Natural killer cell (primary cell): ENCODE measurements at regions not wholly inside any gene's neighbourhood (a gene's known extent, or its start where the extent isn't known, plus 50 kb on each side); places are given as distances from the start of the nearest gene placed in this dataset.

ENCODE experiments used
- ATAC-seq, 3 donors: fragments of 150-1000 bp in 2 of 3; fragments of 200-7000 bp in 1 of 3; cut with Tn5 transposase; 1 replicate in 1 of 3; 2 replicates in 2 of 3; pipeline ENCODE4 v1.10.0; 2021; ENCODE audit warnings: mild to moderate bottlenecking in 2 of 3, moderate library complexity in 2 of 3
- DNase-seq, 2 donors: peaks; one replicate each; pipeline versions ENCODE4 v3.0.0 to v3.0.0-alpha.2; 2013 to 2021; ENCODE audit warnings: mixed read lengths in 1 of 2
- H3K27ac ChIP-seq: one replicate; pipeline ENCODE4 v1.5.1; 2013; ENCODE audit warnings: mild to moderate bottlenecking, low read length
- H3K27me3 ChIP-seq: one replicate; pipeline ENCODE4 v1.6.1; 2013; ENCODE audit warnings: low read length; ENCODE audit not compliant: control insufficient read depth, insufficient read depth
- H3K36me3 ChIP-seq: one replicate; pipeline ENCODE4 v1.6.1; 2013; ENCODE audit warnings: low read length; ENCODE audit not compliant: control insufficient read depth, insufficient read depth
- H3K4me1 ChIP-seq: one replicate; pipeline ENCODE4 v1.6.1; 2013; ENCODE audit warnings: low read length; ENCODE audit not compliant: control insufficient read depth, insufficient read depth
- H3K4me3 ChIP-seq: one replicate; pipeline ENCODE4 v1.5.1; 2013; ENCODE audit warnings: low read length
- H3K9me3 ChIP-seq: one replicate; pipeline ENCODE4 v1.6.1; 2013; ENCODE audit warnings: low read length; ENCODE audit not compliant: control insufficient read depth, insufficient read depth
- H3K27ac Mint-ChIP-seq, 2 donors: one replicate each; pipeline ENCODE4 v1.8.0; 2022; ENCODE audit warnings: mild to moderate bottlenecking in 2 of 2, mixed read lengths in 2 of 2, moderate library complexity in 1 of 2
- H3K27me3 Mint-ChIP-seq, 2 donors: one replicate each; pipeline ENCODE4 v1.8.0; 2022; ENCODE audit warnings: low read depth in 2 of 2, mixed read lengths in 2 of 2
- H3K36me3 Mint-ChIP-seq: one replicate; pipeline ENCODE4 v1.8.0; 2022; ENCODE audit warnings: mixed read lengths
- H3K4me1 Mint-ChIP-seq, 2 donors: one replicate each; pipeline ENCODE4 v1.8.0; 2022; ENCODE audit warnings: mixed read lengths in 2 of 2
- H3K4me3 Mint-ChIP-seq: one replicate; pipeline ENCODE4 v1.8.0; 2022; ENCODE audit warnings: mild to moderate bottlenecking, moderate library complexity, mixed read lengths
- H3K9me3 Mint-ChIP-seq, 2 donors: one replicate each; pipeline ENCODE4 v1.8.0; 2022; ENCODE audit warnings: mixed read lengths in 2 of 2
- WGBS: methylation state at CpG from one replicate; pipeline ENCODE4 v1.1.7; 2013; ENCODE audit warnings: missing lambda C conversion rate; ENCODE audit not compliant: insufficient coverage; 5-methylcytosine and 5-hydroxymethylcytosine counted together
- intact Hi-C: fragments of 100-400 bp; cut with micrococcal nuclease; formaldehyde crosslinking; loops from one replicate; pipeline ENCODE4 v1.14.2; 2022
- TF ChIP-seq, protein P1 (sequence below): fragments of 200-600 bp; IDR thresholded peaks from one replicate; pipeline ENCODE4 v1.8.0; 2022; ENCODE audit warnings: antibody characterized with exemption

DNA sequence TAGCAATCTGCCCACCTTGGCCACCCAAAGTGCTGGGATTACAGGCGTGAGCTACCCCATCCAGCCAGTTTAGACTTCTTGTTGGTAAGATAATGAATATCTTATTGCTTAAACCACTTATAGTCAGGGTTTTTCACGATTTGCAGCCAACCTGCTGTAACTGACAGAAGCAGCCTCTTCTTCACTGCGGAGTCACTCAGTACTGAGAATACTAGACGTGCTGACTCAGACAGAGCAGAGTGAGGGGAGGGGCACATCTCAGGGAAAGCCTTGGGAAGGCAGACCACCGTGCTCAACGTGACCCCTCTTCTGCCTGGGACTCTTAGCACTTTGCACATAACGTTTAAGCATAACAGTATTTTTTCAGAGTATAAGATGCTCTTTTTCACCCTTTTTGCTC, 74.3 kb upstream of the ARHGEF7 start:
- Mint-ChIP-seq H3K9me3 (no peaks in the 10 kb centered on the region), H3K27me3 (peaks cover 16 to 23% of the 10 kb centered on the region in 2 donors), H3K4me1 (no peaks in the 10 kb centered on the region), H3K4me3 (no peak overlapping the region), H3K36me3 (no peaks in the 10 kb centered on the region), H3K27ac (no peak overlapping the region)
- Histone ChIP-seq H3K4me3 (no peak overlapping the region), H3K27me3 (no peaks in the 10 kb centered on the region), H3K9me3 (no peaks in the 10 kb centered on the region), H3K36me3 (no peaks in the 10 kb centered on the region), H3K27ac (no peak overlapping the region), H3K4me1 (no peaks in the 10 kb centered on the region)
- intact Hi-C loops = no loop called here
- DNase-seq (no peak), ATAC-seq (no peak)
- TF ChIP-seq, protein P1, sequence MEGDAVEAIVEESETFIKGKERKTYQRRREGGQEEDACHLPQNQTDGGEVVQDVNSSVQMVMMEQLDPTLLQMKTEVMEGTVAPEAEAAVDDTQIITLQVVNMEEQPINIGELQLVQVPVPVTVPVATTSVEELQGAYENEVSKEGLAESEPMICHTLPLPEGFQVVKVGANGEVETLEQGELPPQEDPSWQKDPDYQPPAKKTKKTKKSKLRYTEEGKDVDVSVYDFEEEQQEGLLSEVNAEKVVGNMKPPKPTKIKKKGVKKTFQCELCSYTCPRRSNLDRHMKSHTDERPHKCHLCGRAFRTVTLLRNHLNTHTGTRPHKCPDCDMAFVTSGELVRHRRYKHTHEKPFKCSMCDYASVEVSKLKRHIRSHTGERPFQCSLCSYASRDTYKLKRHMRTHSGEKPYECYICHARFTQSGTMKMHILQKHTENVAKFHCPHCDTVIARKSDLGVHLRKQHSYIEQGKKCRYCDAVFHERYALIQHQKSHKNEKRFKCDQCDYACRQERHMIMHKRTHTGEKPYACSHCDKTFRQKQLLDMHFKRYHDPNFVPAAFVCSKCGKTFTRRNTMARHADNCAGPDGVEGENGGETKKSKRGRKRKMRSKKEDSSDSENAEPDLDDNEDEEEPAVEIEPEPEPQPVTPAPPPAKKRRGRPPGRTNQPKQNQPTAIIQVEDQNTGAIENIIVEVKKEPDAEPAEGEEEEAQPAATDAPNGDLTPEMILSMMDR = no peak
- WGBS = 67% methylated on average over 6 of the region's 7 CpGs

- TF ChIP-seq, protein P1 = no peak
- no peak overlapping the region for H3K27ac ChIP-seq
- no peak for DNase-seq
- intact Hi-C loops = no loop called here
- no peaks in the 10 kb centered on the region for H3K36me3 ChIP-seq
- no peaks in the 10 kb centered on the region for H3K9me3 Mint-ChIP-seq
- no peaks in the 10 kb centered on the region for H3K27me3 ChIP-seq
- no peaks in the 10 kb centered on the region for H3K9me3 ChIP-seq
- no peaks in the 10 kb centered on the region for H3K36me3 Mint-ChIP-seq
- no peak overlapping the region for H3K27ac Mint-ChIP-seq
- 84% methylated on average over 5 of the region's 5 CpGs for WGBS
- no peak overlapping the region for H3K4me3 Mint-ChIP-seq
- peaks cover 18 to 26% of the 10 kb centered on the region in 2 donors for H3K27me3 Mint-ChIP-seq
- no peak overlapping the region for H3K4me3 ChIP-seq
- H3K4me1 ChIP-seq = no peaks in the 10 kb centered on the region
- H3K4me1 Mint-ChIP-seq = no peaks in the 10 kb centered on the region
- ATAC-seq = no peak
These were observed 75.4 kb upstream of the ARHGEF7 start for GRCh38 chr13:111039735-111040134.

GRCh38 chr13:111038887-111039286, 76.2 kb upstream of the ARHGEF7 start:
- TF ChIP-seq, protein P1 = no peak
- Histone ChIP-seq H3K27ac (no peak overlapping the region), H3K4me1 (no peaks in the 10 kb centered on the region), H3K9me3 (no peaks in the 10 kb centered on the region), H3K4me3 (no peak overlapping the region), H3K27me3 (no peaks in the 10 kb centered on the region), H3K36me3 (no peaks in the 10 kb centered on the region)
- no peaks in the 10 kb centered on the region for H3K36me3 Mint-ChIP-seq
- H3K4me1 Mint-ChIP-seq = no peaks in the 10 kb centered on the region
- no peak overlapping the region for H3K27ac Mint-ChIP-seq
- DNase-seq (no peak), ATAC-seq (no peak)
- 77% methylated on average over 5 of the region's 7 CpGs for WGBS
- H3K4me3 Mint-ChIP-seq = no peak overlapping the region
- no peaks in the 10 kb centered on the region for H3K9me3 Mint-ChIP-seq
- H3K27me3 Mint-ChIP-seq = peaks cover 16 to 26% of the 10 kb centered on the region in 2 donors
- intact Hi-C loops = no loop called here

DNA sequence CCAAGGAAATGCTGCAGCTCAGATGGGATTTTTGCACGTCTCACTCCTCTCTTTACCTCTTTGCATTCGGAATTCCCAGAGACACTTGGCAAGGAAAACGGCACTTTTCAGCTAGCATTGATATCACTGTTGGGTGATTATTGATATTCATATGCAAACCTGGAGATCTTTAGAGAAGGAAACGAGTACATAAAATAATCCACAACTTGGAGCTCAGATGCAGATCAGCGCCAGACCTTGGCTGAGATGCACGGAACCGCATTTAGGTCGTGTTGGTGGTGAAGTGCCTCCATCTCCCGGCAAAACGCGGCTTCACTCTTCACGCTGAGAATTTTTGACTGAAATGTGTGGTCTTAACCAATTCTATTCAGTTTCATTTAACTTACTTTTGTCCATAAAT, 77.2 kb upstream of the ARHGEF7 start:
- intact Hi-C loops = no loop called here
- Mint-ChIP-seq H3K4me1 (no peaks in the 10 kb centered on the region), H3K4me3 (no peak overlapping the region)

More for the DNA sequence above, 77.2 kb upstream of the ARHGEF7 start:
- Histone ChIP-seq H3K36me3 (no peaks in the 10 kb centered on the region), H3K27me3 (no peaks in the 10 kb centered on the region), H3K4me3 (no peak overlapping the region), H3K9me3 (no peaks in the 10 kb centered on the region), H3K27ac (no peak overlapping the region), H3K4me1 (no peaks in the 10 kb centered on the region)
- no peak for ATAC-seq
- H3K27ac Mint-ChIP-seq = no peak overlapping the region
- WGBS = 78% methylated on average over 12 of the region's 12 CpGs
- TF ChIP-seq, protein P1 = no peak
- no peaks in the 10 kb centered on the region for H3K9me3 Mint-ChIP-seq
- peaks cover 19 to 26% of the 10 kb centered on the region in 2 donors for H3K27me3 Mint-ChIP-seq
- H3K36me3 Mint-ChIP-seq = no peaks in the 10 kb centered on the region
- no peak for DNase-seq
